ENCODE measurements at regions not wholly inside any gene's neighbourhood (a gene's known extent, or its start where the extent isn't known, plus 50 kb on each side); places are given as distances from the start of the nearest gene placed in this dataset.
"Not testable (repeated sequence)": the region's sequence is repeated elsewhere in the genome, so short reads cannot be mapped to it uniquely, and the experiment has no call there.

DNA sequence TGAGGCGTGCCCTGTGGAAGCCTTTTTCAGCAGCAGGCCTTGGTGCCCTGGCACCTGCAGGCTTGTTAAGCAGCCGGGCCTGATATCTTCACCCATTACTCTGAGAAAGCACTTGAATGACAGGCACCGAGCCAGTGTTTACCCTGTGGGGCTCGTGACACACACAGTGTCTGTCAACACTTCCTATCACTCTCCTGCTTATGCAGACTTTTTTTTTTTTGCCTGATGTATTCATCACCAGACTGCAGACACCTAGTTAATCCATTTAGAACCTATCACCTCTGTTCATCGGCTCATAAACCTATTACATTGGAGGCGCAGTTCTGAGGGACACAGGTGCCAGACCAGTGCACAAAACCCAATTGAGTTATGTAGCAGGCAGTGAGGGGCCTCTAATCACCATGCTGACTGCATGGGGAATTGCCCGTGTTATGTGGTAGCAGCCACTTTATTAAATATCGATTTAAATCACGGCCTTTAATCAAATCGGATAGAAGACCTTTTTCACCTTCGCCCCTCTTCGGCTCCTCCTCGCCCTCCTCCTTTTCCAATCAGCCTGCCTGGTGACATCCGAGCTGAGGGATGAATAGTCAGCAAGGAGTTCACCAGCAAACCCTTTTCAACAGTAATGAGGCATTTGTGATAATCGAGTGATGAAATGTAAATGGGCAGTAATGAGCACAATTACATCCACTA, 962.9 kb upstream of the SLC35B3 start:
- DNase-seq, result no peak

DNA sequence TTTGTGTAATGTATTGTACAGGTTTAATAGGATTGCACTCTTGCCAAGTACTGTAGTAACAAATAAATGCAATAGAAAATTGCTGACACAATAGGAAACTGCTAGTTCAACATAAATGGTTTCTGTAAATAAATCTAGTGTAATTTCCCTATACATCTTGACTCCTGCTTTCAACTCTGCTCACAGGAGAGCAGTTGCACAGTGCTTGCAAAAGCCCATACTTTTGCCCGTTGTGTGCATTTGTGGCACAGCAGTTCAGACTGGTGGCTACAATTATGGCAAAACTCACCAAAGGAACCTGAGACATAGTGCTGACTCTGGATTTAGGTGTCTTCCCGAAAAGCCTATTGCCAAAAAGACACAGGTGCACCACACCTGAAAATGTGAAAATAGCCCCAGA, 953.3 kb upstream of the SLC35B3 start:
- no peak for DNase-seq

DNA sequence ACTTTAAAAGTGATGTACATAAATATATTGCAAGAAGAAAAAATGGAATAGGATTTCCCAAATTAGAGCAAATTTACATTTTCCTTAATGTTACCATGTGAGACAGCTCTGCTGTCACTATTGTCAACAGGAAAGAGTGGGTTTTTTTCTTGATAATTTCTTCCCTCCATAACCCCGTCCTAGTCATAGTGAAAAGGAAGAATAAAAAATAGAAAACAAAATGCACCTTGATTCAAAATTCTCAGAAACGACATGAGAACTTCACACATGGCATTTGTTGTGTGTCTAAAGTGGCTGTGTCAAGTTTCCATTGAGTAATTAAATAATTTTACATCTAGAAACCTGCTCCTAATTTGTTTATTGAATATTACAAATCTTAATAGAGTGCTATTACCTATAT, 945.2 kb upstream of the SLC35B3 start:
- no peak for DNase-seq

DNA sequence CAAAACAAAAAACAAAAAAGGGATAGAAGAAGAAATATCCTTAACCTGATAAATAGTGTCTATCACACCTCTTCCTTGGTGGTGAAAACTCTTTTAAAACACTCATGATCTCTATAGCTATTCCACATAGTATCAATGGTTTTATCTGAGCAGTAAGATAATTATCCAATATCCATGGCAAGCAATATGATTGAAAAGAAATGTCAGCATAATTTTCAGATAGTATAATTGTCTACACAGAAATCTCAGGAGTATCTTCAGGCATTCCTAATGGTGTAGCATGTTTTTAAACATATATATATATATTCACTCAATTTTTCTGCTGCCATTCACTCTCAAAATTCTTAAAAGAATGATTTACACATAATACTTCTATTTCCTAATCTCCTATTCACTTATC, 938.0 kb upstream of the SLC35B3 start:
- DNase-seq, result no peak

DNA sequence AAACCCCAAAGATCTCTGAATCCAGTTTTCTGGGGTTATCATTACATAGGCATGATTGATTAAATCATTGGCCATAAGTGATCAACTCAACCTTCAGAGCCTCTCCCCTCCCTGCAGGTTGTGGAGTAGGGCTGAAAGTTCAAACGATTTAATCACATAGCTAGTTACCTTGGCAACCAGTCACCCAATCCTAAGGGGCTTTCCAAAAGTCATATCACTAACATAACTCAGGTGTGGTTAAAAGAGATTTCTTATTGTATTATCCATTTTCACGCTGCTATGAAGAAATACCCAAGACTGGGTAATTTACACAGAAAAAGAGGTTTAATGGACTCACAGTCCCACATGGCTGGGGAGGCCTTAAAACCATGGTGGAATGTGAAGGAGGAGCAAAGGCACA, 935.1 kb upstream of the SLC35B3 start:
- DNase-seq, result no peak

DNA sequence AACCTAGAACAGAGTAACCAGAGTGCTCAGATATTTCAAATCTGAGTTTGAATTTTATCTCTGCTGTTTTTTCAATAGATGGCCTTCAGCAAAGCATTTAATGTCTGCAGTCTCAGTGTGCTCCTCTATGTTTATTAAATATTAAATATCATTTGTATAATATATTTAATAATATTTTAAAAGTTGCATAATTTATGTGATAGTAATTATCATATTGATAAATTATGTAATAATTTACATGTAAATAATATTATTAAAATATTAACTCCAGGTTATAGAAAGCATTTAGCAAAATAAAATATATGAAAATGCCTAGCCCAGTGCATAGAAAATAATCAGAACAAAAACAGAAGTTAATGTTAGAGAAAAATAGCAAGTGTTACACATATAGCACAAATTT, 930.0 kb upstream of the SLC35B3 start:
- no peak for DNase-seq

DNA sequence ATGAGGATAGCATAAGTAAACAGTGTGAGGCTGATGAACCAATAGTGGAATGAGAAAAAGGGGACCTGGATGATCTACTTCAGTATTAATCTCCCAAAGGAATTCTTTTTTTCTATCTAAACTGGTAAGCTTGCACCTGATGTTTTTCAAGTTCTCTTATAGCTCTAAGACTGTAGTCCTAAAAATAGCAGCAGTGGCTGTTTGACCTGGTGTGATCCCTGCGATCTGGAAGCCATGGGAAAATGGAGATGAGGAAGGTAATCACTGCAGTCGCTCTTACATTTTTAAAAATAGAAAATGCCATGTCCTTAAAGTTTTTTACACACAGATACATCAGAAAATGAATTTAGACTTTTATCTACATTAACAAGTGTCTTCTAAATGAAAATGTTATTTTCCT, 926.4 kb upstream of the SLC35B3 start:
- no peak for DNase-seq

DNA sequence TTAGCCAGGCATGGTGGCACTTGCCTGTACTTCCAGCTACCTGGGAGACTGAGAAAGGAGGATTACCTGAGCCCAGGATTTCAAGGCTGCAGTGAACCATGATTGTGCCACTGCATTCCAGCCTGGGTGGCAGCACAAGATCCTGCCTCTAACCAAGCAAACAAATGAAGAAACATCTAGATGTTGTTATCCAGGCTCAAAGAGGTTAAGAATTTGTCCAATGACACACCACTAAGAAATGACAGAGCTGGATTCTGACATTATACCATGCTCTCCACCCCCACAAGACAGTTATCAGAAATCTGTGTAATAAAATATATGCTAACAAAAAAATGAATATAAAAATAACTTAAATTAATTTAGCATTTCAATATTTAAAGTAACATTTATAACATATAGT, 925.5 kb upstream of the SLC35B3 start:
- peak; percentile 1 for DNase-seq

DNA sequence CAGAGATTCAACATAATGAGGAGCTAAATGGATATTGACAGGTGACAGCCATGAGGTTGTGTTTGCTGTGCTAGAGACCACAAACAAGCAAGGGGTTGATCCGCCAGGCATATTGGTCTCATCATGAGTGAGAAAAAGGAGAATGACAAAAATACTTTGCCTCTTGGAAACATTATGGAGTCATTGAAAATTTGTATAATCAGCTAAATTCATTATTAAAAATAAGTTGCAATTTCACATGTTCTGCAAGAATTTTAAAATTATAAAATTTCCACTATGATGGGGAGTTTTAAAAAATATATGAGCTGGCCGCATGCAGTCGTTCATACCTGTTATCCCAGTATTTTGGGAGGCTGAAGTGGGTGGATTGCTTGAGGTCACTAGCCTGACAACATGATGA, 912.3 kb upstream of the SLC35B3 start:
- DNase-seq, result no peak

DNA sequence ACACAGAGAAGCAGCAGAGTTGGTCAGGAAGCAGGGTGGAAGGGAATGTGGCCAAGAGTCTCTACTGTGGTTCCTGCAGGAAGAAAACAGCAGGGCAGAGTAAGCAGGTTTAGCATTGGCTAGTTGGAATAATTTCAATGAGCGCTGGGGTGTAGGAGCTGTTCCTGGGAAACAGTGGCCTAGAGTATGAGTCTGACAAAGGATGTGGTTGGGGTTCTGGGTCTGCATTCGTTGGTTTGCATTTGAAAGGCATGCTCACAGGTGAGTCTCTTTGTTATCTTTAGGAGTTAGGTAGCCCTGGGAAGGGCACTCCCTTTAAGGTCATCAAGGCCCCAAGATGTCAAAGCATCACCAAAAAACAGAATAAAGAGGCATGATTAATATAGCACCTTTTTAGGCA, 911.6 kb upstream of the SLC35B3 start:
- DNase-seq, result no peak

DNA sequence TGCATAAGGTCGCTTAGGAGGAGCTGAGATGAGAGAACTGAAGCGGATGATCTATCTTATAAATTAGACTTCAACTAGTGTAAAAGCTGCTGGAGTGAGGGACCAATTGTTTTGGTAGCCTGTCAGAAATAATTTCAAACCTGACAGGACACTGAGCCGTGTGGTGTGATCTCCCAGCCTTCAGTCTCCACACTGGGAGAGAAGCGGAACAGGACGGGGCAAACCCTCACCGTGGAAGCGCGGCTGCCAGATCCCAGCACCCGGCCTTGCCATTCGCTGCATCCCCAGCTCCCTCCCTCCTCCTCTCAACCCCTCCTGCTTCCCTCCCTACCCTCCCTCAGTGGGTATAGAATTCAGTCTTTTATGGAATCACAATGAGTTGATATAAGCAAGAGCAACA, 900.1 kb upstream of the SLC35B3 start:
- DNase-seq, result no peak

DNA sequence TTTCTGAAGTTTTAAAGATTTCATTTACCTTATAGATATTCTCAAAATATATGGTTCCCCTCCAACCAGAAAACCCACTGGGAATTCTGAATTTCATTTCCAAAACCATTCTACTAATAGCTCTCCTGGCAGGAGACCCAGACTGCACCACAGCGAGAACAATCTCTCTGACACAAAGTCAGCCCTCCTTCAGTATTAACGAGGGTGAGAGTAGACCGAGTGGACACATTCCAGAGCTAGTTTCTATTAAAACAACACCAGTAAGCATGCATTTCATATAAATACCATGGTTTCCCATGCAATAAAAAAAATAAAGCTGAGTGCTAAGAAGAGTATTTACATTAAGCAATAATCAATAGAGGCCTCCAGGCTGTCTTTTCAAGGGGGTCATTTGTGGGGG, 899.6 kb upstream of the SLC35B3 start:
- peak; percentile 35 for DNase-seq

DNA sequence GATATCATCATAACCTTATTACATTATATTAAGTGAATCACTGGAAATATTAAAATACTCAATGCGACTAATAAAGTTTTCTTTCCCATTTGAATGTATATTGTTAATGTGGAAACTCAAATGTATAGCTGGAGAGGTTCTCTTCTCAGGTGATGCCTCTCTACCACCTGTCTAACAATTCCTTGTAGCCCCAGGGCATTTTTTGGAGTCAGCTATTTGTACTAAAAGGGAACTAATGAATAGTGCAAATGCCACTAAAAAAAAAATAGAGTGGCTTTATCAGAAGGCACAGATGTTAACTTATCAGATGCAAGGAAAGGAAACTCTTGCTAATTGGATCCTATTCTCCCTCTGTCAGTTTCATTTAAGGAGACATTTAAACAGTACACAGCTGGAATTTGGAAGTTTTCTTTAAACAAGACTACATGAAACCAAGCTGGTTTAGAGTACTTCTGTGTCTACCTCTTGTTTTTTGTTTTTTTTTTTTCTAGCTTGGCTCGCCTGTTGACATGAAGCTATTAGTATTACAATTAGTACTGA, 897.0 kb upstream of the SLC35B3 start:
- no peak for DNase-seq

DNA sequence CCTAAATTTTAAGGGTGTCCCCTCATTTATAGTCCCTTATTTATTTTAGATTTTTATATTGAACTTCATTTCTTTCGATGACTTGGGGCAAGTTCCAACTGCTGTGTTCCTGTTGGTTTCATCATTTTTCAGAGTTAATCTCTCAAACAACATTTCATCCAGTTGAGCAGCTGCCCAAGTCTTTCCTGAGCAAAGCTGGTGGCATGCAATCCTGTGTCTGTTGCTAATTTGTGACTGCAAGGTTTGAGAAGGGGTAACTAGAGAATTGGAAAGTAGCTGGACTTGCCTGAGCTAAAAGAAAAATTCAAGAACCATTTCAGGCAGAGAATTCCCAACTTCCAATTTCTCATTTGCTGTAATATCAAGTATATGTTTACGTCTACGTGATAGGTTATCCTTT, 881.5 kb upstream of the SLC35B3 start:
- DNase-seq, result peak; percentile 1

DNA sequence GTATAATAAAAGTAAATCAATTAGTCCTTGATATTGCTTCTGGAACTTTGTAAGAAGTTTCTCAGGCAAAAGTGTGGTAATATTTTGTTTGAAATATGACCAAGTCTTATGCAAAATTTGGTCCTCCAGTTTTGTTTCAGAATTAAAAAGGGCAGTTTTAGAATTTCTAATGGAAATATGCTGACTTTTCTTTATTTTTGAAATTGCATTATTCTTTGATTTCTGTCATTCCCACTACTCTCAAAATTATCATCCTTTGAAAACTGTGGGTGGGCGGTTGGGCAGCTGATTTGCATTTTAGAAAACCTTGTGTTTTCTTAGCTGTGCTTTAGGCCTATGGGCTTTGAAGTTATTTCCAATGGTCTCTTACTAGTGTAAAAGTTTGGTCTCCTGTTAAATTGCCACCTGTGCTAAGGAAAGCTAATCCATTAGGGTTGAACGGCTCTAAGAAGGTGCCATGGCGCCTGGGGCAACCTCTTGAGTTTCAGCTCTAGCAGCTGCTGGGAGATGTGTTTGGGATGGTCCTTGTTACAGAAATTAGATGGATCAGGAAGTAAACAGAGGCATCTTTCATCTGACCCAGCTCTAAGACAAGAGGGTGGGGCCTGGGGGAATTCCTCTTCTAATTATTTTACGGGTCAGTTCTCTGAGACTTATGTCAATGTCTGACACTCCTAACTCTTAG, 880.8 kb upstream of the SLC35B3 start:
- no peak for DNase-seq

DNA sequence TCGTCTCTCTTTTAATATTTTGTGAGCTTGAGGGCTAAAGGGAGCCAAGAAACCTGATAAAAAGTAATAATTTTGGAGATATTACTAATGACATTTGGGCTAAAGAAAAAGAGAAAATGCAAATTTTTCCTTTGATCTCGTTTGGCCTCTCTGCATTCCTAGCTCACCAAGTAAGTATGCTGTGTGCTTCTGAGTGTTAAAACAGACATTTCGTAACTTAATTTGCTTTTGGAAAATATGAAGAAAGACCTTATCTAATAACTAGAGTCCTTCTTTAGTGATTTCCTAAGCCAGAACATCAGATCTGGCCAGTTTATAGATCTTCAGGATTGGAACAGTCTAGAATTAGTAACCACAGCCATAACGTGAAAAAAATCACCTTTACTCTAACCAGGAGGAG, 872.9 kb upstream of the SLC35B3 start:
- DNase-seq, result no peak

DNA sequence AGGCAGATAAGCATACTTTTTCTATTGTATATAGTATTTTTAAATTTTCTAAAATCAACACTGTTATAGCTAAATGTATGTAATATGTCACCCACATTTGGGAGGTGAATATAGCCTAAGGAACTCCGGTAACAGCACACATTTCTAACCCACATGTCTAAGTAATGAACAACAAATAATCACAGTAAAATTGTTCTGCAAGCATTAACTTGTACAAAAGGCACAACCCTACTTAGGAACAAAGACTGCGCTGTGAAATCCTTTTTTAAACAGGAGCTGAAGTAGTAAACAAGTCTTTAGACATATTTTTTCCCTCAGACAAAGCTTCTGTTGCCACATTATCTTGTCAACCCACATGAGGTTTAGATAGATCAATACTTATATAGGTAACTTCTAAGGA, 872.4 kb upstream of the SLC35B3 start:
- no peak for DNase-seq

DNA sequence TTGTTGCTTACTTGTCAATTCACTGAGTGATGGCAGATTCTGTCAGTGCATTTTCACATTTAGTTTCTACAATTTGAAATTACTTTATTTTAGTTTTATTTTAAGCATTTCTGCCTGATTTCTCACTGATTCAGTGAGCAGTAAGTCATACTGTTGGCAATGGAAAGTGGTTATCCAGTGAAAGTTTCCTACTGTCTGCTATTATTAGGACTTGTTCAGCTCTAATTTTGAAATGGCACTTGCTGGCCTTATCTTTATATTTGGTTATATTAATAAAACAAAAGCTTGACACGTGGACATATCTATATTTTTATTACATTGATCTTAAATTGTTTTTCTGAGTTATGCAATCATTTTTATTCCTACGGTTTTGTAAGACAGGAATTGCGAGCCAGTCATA, 871.8 kb upstream of the SLC35B3 start:
- no peak for DNase-seq

DNA sequence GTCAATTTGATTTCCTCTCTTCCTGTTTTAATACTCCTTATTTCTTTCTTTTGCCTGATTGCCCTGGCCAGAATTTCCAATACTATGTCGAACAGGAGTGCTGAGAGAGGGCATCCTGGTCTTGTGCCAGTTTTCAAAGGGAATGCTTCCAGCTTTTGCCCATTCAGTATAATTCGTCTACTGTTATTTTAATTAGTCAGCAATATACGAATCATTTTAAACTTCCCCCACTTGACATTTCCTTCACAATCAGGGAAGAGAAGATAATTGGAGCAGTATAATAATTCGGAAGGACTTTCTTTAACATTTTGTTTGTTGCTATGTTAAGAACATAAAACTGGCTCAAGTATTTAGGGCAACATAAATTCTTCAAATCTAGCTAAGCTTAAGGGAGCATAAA, 860.3 kb upstream of the SLC35B3 start:
- no peak for DNase-seq

DNA sequence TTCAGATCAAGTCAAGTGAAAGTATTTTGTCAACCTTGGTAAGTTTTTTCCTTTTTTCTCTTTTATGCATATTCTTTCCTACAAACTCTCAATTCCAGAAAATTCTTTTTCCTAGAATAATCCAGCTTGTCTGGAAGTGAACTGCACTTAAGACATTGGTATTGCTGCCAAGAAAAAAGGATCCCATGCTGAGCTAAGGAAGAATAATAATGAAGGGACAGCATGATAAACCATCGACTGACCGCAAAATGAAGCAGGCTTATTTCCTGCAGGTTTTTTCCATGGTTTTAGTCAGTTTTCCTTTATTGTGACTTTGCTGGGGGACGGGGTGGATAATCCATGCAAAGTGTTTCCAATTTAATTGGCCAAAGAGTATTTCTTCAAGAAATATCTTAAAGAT, 857.6 kb upstream of the SLC35B3 start:
- peak; percentile 75 for DNase-seq

DNA sequence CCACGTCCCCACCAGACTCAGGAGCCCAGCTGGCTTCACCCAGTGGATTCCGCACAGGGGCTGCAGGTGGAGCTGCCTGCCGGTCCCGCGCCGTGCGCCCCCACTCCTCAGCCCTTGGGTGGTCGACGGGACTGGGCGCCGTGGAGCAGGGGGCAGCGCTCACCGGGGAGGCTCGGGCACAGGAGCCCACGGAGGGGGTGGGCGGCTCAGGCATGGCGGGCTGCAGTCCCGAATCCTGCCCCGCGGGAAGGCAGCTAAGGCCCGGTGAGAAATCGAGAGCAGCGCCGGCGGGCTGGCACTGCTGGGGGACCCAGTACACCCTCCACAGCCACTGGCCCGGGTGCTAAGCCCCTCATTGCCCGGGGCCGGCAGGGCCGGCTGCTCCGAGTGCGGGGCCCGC, 855.0 kb upstream of the SLC35B3 start:
- not testable (repeated sequence) for DNase-seq

DNA sequence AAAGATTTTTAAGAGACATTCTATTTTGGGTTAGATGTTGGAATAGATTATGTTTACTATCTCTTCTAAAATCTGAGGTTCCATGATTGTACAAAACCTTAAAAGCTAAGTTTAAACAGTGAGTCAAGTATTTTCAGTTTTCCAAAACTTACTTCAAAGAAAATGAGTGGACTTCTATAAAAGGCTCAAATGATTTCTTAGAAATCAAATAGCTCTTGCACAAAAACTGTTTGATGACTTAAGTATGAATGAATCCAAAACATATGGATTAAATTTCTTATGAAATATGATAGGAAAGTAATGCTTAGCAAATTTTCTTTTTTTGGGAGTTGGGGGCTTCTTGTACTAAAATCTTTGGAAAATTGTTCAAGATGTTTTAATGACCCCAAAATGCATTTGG, 837.3 kb upstream of the SLC35B3 start:
- DNase-seq, result no peak

DNA sequence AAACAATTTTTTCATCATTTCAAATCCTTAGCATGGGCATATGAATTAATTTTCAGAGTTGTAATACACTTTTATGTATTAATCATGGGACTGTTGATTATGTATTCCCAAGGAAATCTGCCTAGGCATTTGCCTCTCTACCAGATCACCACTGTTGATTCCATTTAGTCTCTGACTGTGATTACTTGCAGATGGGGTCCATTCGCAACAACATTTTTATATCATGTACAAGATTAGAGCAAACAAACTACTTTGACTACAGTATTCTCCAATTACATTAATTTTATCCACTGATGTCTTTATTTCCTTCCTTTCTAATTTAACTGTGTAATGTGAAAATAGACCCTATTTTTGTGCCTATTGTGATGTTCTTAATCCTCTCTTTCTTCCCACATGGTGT, 831.4 kb upstream of the SLC35B3 start:
- DNase-seq, result no peak

DNA sequence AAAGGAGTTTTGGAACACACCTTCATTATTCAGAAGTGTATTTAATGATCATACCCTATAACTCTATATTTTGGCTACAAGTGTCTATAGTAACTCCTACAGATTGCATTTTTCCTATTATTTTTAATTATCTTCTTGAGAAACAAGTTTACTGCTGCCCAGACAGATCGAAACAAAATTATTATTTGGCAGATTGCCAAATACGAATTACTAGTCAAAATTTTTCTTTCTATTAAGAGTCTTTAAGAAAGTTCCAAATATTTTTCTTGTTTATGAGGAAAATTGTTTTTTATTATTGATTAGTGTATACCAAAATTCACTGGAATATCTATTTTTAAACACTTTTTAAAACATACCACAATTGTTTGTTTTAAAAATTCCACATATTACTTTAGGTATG, 821.9 kb upstream of the SLC35B3 start:
- no peak for DNase-seq

DNA sequence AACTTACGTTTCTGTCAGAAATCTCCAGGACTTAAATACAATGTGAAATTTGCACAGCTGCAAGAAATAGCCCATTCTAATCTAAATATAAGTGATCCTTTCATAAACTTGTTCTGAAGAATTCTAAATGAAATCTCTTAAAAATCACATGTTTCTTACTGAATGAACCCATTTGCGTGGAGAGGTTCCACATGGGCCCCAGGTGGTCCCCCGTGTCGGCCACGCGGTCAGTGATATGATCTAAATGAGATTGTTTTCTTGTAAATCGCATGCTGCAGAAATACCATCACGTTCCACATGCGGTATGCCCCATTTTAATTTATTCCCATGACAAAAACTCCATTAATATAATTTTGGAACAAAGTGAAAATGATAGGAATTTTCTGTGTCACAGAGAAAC, 818.9 kb upstream of the SLC35B3 start:
- no peak for DNase-seq

All from fibroblast of skin of scalp (primary cell).